ENCODE measurements at regions not wholly inside any gene's neighbourhood (a gene's known extent, or its start where the extent isn't known, plus 50 kb on each side); places are given as distances from the start of the nearest gene placed in this dataset.

DNA sequence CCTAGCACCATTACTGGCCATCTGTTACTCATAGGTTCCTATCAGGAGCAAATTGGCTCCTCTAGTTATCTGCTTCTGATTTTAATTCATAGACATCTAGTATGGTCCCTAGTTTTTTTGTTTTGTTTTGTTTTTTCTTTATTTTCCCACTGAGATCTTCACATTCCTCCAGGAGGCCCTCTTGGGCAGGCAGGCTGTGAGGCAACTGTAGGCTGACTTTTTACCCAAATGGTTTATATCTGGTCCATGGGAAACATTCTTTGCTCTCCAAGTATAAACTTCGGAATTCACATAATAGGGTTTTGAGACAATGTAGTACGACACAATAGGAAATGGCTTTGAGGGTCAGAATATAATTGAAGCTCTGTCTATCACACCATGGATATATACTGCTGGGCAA, 250.9 kb upstream of the DAB2 start:
- TF ChIP-seq, protein P1, sequence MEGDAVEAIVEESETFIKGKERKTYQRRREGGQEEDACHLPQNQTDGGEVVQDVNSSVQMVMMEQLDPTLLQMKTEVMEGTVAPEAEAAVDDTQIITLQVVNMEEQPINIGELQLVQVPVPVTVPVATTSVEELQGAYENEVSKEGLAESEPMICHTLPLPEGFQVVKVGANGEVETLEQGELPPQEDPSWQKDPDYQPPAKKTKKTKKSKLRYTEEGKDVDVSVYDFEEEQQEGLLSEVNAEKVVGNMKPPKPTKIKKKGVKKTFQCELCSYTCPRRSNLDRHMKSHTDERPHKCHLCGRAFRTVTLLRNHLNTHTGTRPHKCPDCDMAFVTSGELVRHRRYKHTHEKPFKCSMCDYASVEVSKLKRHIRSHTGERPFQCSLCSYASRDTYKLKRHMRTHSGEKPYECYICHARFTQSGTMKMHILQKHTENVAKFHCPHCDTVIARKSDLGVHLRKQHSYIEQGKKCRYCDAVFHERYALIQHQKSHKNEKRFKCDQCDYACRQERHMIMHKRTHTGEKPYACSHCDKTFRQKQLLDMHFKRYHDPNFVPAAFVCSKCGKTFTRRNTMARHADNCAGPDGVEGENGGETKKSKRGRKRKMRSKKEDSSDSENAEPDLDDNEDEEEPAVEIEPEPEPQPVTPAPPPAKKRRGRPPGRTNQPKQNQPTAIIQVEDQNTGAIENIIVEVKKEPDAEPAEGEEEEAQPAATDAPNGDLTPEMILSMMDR (IDR thresholded peaks at IDR 0.05; ENCODE audit: low read length): no peak
- no peak for TF ChIP-seq EZH2 (optimal IDR thresholded peaks at IDR 0.05; ENCODE audit: low read depth, low read length)

Data from MM.1S (cell line).